Endothelial cell of umbilical vein (primary cell): ENCODE measurements at regions not wholly inside any gene's neighbourhood (a gene's known extent, or its start where the extent isn't known, plus 50 kb on each side); places are given as distances from the start of the nearest gene placed in this dataset.

Experiments used
- BruUV-seq: library from RNA; stranded (reverse); fragments of 400-500 nt; replicated peaks from 2 replicates; lab custom pipeline; 2021; lab: Mats Ljungman, UMichigan
- CTCF ChIA-PET: fragments of 300-600, 350-600 bp; sonication (Branson Sonifier 250); formaldehyde crosslinking; loops from one replicate; lab custom pipeline; 2021; ENCODE audit warnings: antibody characterized with exemption, inconsistent platforms; lab: Charles Lee
- POLR2A ChIA-PET: fragments of 300-600, 350-600 bp; sonication (Branson Sonifier 250); formaldehyde crosslinking; loops from one replicate; lab custom pipeline; 2021; ENCODE audit warnings: antibody characterized with exemption, inconsistent platforms; lab: Charles Lee
- DNase-seq: peaks from one replicate; pipeline ENCODE4 v3.0.0-alpha.2; 2011; ENCODE audit warnings: low read depth, low spot score
- FAIRE-seq: peaks from 2 replicates; lab custom pipeline; 2011; peaks lifted over from hg19 to GRCh38; lab: Jason Lieb, UNC
- H2AFZ ChIP-seq: 2 replicates; pipeline ENCODE4 v1.6.0; 2012; ENCODE audit warnings: low read depth, low read length, control low read depth, inconsistent platforms
- H3K27ac ChIP-seq: 2 replicates; pipeline ENCODE4 v1.5.1; 2011; ENCODE audit warnings: low read depth, mild to moderate bottlenecking, control low read depth, low read length, moderate library complexity; ENCODE audit not compliant: insufficient read depth
- H3K27me3 ChIP-seq, 2 experiments: 2 replicates each; pipeline versions ENCODE4 v1.6.0 to v1.6.1; 2011; ENCODE audit warnings: low read length in 2 of 2, mixed read lengths in 1 of 2; ENCODE audit not compliant: control insufficient read depth in 2 of 2, insufficient read depth in 2 of 2
- H3K36me3 ChIP-seq, 2 experiments: 2 replicates in 1 of 2; 3 replicates in 1 of 2; pipeline ENCODE4 v1.5.1; 2011; ENCODE audit warnings: low read length in 2 of 2, mild to moderate bottlenecking in 1 of 2, moderate library complexity in 1 of 2; ENCODE audit not compliant: control insufficient read depth in 2 of 2, insufficient read depth in 2 of 2; ENCODE audit errors: extremely low read depth in 1 of 2
- H3K4me1 ChIP-seq: 3 replicates; pipeline ENCODE4 v1.5.1; 2011; ENCODE audit warnings: mild to moderate bottlenecking, low read length; ENCODE audit not compliant: control insufficient read depth, insufficient read depth; ENCODE audit errors: extremely low read depth
- H3K4me2 ChIP-seq: 2 replicates; pipeline ENCODE4 v1.6.1; 2011; ENCODE audit warnings: low read length, control low read depth, mixed read lengths; ENCODE audit not compliant: insufficient read depth
- H3K4me3 ChIP-seq, 3 experiments: fragments of 200-600 bp in 1 of 3; sonication (generic), shearing (Covaris generic) in 1 of 3; replicated peaks in 1 of 3; 2 replicates each; pipeline ENCODE4 v1.5.1; 2011 to 2016; ENCODE audit warnings: control low read depth in 3 of 3, low read length in 3 of 3, mild to moderate bottlenecking in 2 of 3, inconsistent platforms in 1 of 3, low read depth in 1 of 3, moderate library complexity in 1 of 3; ENCODE audit not compliant: insufficient read depth in 1 of 3
- H3K79me2 ChIP-seq: 2 replicates; pipeline ENCODE4 v1.6.0; 2012; ENCODE audit warnings: low read length, inconsistent platforms; ENCODE audit not compliant: control insufficient read depth, insufficient read depth
- H3K9ac ChIP-seq: replicated peaks from 2 replicates; pipeline ENCODE3; 2011; ENCODE audit warnings: low read length, control low read depth; ENCODE audit not compliant: insufficient read depth; ENCODE audit errors: extremely low read depth
- H3K9me1 ChIP-seq: replicated peaks from 3 replicates; pipeline ENCODE4 v1.6.0; 2011; ENCODE audit warnings: mild to moderate bottlenecking, low read length; ENCODE audit not compliant: control insufficient read depth, insufficient read depth; ENCODE audit errors: extremely low read depth
- H3K9me3 ChIP-seq: replicated peaks from 2 replicates; pipeline ENCODE4 v1.5.1; 2012; ENCODE audit warnings: low read length, inconsistent platforms; ENCODE audit not compliant: control insufficient read depth, insufficient read depth
- H4K20me1 ChIP-seq: replicated peaks from 2 replicates; pipeline ENCODE3; 2011; ENCODE audit warnings: mild to moderate bottlenecking, low read length; ENCODE audit not compliant: control insufficient read depth, insufficient read depth; ENCODE audit errors: extremely low read depth
- EZH2 ChIP-seq: IDR thresholded peaks from 2 replicates; pipeline ENCODE4 v1.6.1; 2012; ENCODE audit warnings: borderline replicate concordance, low read depth, mild to moderate bottlenecking, moderate library complexity, low read length, inconsistent platforms; ENCODE audit not compliant: severe bottlenecking
- FOS ChIP-seq: IDR thresholded peaks from 2 replicates; pipeline ENCODE4 v1.6.1; 2011; ENCODE audit warnings: mild to moderate bottlenecking, low read length, moderate library complexity, borderline replicate concordance; ENCODE audit not compliant: insufficient read depth
- GATA2 ChIP-seq: IDR thresholded peaks from 2 replicates; pipeline ENCODE4 v1.7.0; 2011; ENCODE audit warnings: low read depth, mild to moderate bottlenecking, moderate library complexity, mixed read lengths, low read length; ENCODE audit not compliant: insufficient read length, insufficient read depth
- JUN ChIP-seq: IDR thresholded peaks from 2 replicates; pipeline ENCODE4 v1.6.1; 2011; ENCODE audit warnings: borderline replicate concordance, low read depth; ENCODE audit not compliant: insufficient read length, insufficient read depth
- MAX ChIP-seq: IDR thresholded peaks from 2 replicates; pipeline ENCODE4 v1.6.1; 2011; ENCODE audit not compliant: insufficient read depth, insufficient read length
- MYC ChIP-seq: IDR thresholded peaks from one replicate; pipeline ENCODE4 v1.6.1; 2011; ENCODE audit warnings: mild to moderate bottlenecking, low read depth, low read length
- POLR2A ChIP-seq: IDR thresholded peaks from 2 replicates; pipeline ENCODE4 v1.6.1; 2012; ENCODE audit warnings: low read depth, mild to moderate bottlenecking, control low read depth, low read length
- POLR2AphosphoS5 ChIP-seq: IDR thresholded peaks from 2 replicates; pipeline ENCODE4 v1.6.1; 2012; ENCODE audit warnings: low read depth, mild to moderate bottlenecking, control low read depth, low read length, moderate library complexity; ENCODE audit not compliant: insufficient read depth
- dilution Hi-C: fragments of 300-500 bp; cut with MboI; formaldehyde crosslinking; loops from one replicate; pipeline ENCODE4 v1.15.0; 2019; ENCODE audit warnings: low sequenced_read_pairs; ENCODE audit not compliant: extremely low pct_ligation_motif_present
- intact Hi-C: fragments of 100-400 bp; cut with micrococcal nuclease; formaldehyde crosslinking; loops from one replicate; pipeline ENCODE4 v1.10.0; 2022
- TF ChIP-seq, protein P1 (sequence below), 2 donors: IDR thresholded peaks; 1 replicate in 1 of 2; 2 replicates in 1 of 2; pipeline ENCODE4 v1.5.1; 2011; ENCODE audit warnings: low read length in 2 of 2, mild to moderate bottlenecking in 2 of 2, moderate library complexity in 2 of 2, control low read depth in 1 of 2, inconsistent platforms in 1 of 2, low read depth in 1 of 2; ENCODE audit not compliant: insufficient read depth in 1 of 2; ENCODE audit errors: extremely low read depth in 1 of 2

GRCh38 chr6:128712898-128713297 is 170.0 kb upstream of the LAMA2 start:
- no peak overlapping the region for H3K27ac ChIP-seq
- H3K9me3 ChIP-seq = no peaks in the 10 kb centered on the region
- no peaks in the 10 kb centered on the region for H3K9me1 ChIP-seq
- BruUV-seq = no TSS peak
- peaks cover 0 to 6% of the 10 kb centered on the region in 2 experiments for H3K27me3 ChIP-seq
- FAIRE-seq (no peak), DNase-seq (no peak)
- H3K4me2 ChIP-seq = no peak overlapping the region
- dilution Hi-C loops (no loop called here), intact Hi-C loops (no loop called here)
- no peaks in the 10 kb centered on the region for H3K79me2 ChIP-seq
- ChIA-PET CTCF (interaction anchor here (1.0 to 3.3 kb wide), 4 partner anchors 12 to 975 kb away, joined by 3 to 19 read pairs (median 4); no protein-coding TSS in a partner anchor), POLR2A (no interaction called here)
- no peak overlapping the region for H2AFZ ChIP-seq
- H4K20me1 ChIP-seq = no peaks in the 10 kb centered on the region
- no peaks in the 10 kb centered on the region for H3K36me3 ChIP-seq
- no peaks in the 10 kb centered on the region for H3K4me1 ChIP-seq
- no peak overlapping the region for H3K4me3 ChIP-seq
- no peak overlapping the region for H3K9ac ChIP-seq
- TF ChIP-seq MAX (no peak), JUN (no peak), EZH2 (no peak), MYC (no peak), POLR2AphosphoS5 (no peak), GATA2 (no peak), POLR2A (no peak), FOS (no peak)
- TF ChIP-seq, protein P1, sequence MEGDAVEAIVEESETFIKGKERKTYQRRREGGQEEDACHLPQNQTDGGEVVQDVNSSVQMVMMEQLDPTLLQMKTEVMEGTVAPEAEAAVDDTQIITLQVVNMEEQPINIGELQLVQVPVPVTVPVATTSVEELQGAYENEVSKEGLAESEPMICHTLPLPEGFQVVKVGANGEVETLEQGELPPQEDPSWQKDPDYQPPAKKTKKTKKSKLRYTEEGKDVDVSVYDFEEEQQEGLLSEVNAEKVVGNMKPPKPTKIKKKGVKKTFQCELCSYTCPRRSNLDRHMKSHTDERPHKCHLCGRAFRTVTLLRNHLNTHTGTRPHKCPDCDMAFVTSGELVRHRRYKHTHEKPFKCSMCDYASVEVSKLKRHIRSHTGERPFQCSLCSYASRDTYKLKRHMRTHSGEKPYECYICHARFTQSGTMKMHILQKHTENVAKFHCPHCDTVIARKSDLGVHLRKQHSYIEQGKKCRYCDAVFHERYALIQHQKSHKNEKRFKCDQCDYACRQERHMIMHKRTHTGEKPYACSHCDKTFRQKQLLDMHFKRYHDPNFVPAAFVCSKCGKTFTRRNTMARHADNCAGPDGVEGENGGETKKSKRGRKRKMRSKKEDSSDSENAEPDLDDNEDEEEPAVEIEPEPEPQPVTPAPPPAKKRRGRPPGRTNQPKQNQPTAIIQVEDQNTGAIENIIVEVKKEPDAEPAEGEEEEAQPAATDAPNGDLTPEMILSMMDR (IDR thresholded peaks at IDR 0.05; ENCODE audit: extremely low read depth in 1 of 2, insufficient read depth in 1 of 2, low read depth in 1 of 2, low read length in 2 of 2) = no peak
